K562 (cell line): ENCODE measurements at regions not wholly inside any gene's neighbourhood (a gene's known extent, or its start where the extent isn't known, plus 50 kb on each side); places are given as distances from the start of the nearest gene placed in this dataset.

Source experiments
- ATAC-seq: fragments of 200-7000 bp; cut with Tn5 transposase; 3 replicates; pipeline ENCODE4 v1.9.1; 2020; ENCODE audit warnings: moderate library complexity
- BruUV-seq: library from RNA; stranded (reverse); fragments of 400-500 nt; replicated peaks from 2 replicates; lab custom pipeline; 2021; lab: Mats Ljungman, UMichigan
- CTCF ChIA-PET: fragments of 300-600 bp; formaldehyde crosslinking; extraction: SDS; loops from one replicate; lab custom pipeline; 2021; ENCODE audit warnings: low intra/inter-chr PET ratio; lab: Yijun Ruan, JAX
- POLR2A ChIA-PET: fragments of 300-600, 350-650 bp; sonication (Branson Sonifier 250); formaldehyde crosslinking; extraction: SDS; loops from one replicate; lab custom pipeline; 2021; ENCODE audit warnings: antibody characterized with exemption, inconsistent platforms; lab: Yijun Ruan, JAX
- DNase-seq, 4 experiments: peaks; one replicate each; pipeline versions ENCODE4 v3.0.0 to v3.0.0-alpha.2; 2011 to 2018; ENCODE audit warnings: low spot score in 3 of 4, mixed read lengths in 3 of 4; ENCODE audit errors: extremely low read depth in 1 of 4
- FAIRE-seq: peaks from 2 replicates; lab custom pipeline; 2011; peaks lifted over from hg19 to GRCh38; lab: Jason Lieb, UNC
- H2AFZ ChIP-seq: 2 replicates; pipeline ENCODE4 v1.6.0; 2011; ENCODE audit warnings: low read depth, low read length, control low read depth, inconsistent platforms
- H3K27ac ChIP-seq: fragments of 200-600 bp; 3 replicates; pipeline ENCODE4 v1.8.0; 2011; ENCODE audit warnings: low read depth, mild to moderate bottlenecking, control low read depth, inconsistent platforms, low read length, moderate library complexity, mixed read lengths; ENCODE audit errors: extremely low read depth
- H3K27me3 ChIP-seq, 2 experiments: fragments of 300-600 bp in 1 of 2; 2 replicates in 1 of 2; 3 replicates in 1 of 2; pipeline versions ENCODE4 v1.6.0 to v1.8.0; 2011; ENCODE audit warnings: inconsistent platforms in 2 of 2, low read length in 2 of 2, mild to moderate bottlenecking in 1 of 2, mixed read lengths in 1 of 2, moderate library complexity in 1 of 2; ENCODE audit not compliant: control insufficient read depth in 2 of 2, insufficient read depth in 2 of 2
- H3K36me3 ChIP-seq: fragments of 300-600 bp; 3 replicates; pipeline ENCODE4 v1.8.0; 2011; ENCODE audit warnings: mild to moderate bottlenecking, low read length, inconsistent platforms; ENCODE audit not compliant: control insufficient read depth, insufficient read depth
- H3K4me1 ChIP-seq, 2 experiments: fragments of 200-600 bp in 1 of 2; replicated peaks in 1 of 2; 2 replicates in 1 of 2; 3 replicates in 1 of 2; pipeline versions ENCODE4 v1.5.1 to v1.8.0; 2011; ENCODE audit warnings: inconsistent platforms in 2 of 2, low read length in 2 of 2, mild to moderate bottlenecking in 1 of 2, mixed read lengths in 1 of 2, moderate library complexity in 1 of 2; ENCODE audit not compliant: control insufficient read depth in 2 of 2, insufficient read depth in 2 of 2
- H3K4me2 ChIP-seq: 2 replicates; pipeline ENCODE4 v1.6.1; 2011; ENCODE audit warnings: low read length, control low read depth, inconsistent platforms, mixed read lengths; ENCODE audit not compliant: insufficient read depth
- H3K4me3 ChIP-seq: fragments of 200-600 bp; sonication (generic), shearing (Covaris generic); 2 replicates; pipeline ENCODE4 v1.5.1; 2016; ENCODE audit warnings: control low read depth, inconsistent platforms
- H3K79me2 ChIP-seq: fragments of 200-600 bp; 3 replicates; pipeline ENCODE4 v1.8.0; 2011; ENCODE audit warnings: low read length, inconsistent platforms; ENCODE audit not compliant: control insufficient read depth, insufficient read depth
- H3K9ac ChIP-seq, 2 experiments: 2 replicates each; pipeline versions ENCODE4 v1.6.0 to v1.6.1; 2011; ENCODE audit warnings: low read depth in 2 of 2, low read length in 2 of 2, control low read depth in 1 of 2, inconsistent platforms in 1 of 2, mild to moderate bottlenecking in 1 of 2, mixed read lengths in 1 of 2; ENCODE audit not compliant: insufficient read depth in 1 of 2
- H3K9me1 ChIP-seq: one replicate; pipeline ENCODE4 v1.6.0; 2011; ENCODE audit warnings: inconsistent platforms, mild to moderate bottlenecking, low read length, moderate library complexity; ENCODE audit not compliant: control insufficient read depth, insufficient read depth
- H3K9me3 ChIP-seq: replicated peaks from 2 replicates; pipeline ENCODE4 v1.5.1; 2011; ENCODE audit warnings: low read depth, low read length, inconsistent platforms; ENCODE audit not compliant: control insufficient read depth, insufficient read depth
- H4K20me1 ChIP-seq: replicated peaks from 2 replicates; pipeline ENCODE4 v1.6.1; 2011; ENCODE audit warnings: low read length, inconsistent platforms, mixed read lengths; ENCODE audit not compliant: control insufficient read depth, insufficient read depth
- KLF1 ChIP-seq: fragments of 450-650 bp; IDR thresholded peaks from 2 replicates; pipeline ENCODE4 v1.6.1; 2016; ENCODE audit warnings: missing genetic modification characterization, missing compliant biosample characterization
- RERE ChIP-seq: sonication (generic); formaldehyde crosslinking; IDR thresholded peaks from 2 replicates; pipeline ENCODE4 v1.8.0; 2023; ENCODE audit warnings: missing genetic modification reagents, mild to moderate bottlenecking, borderline replicate concordance
- TAF1 ChIP-seq: IDR thresholded peaks from 2 replicates; pipeline ENCODE4 v1.6.1; 2011; ENCODE audit warnings: mild to moderate bottlenecking, low read length, moderate library complexity; ENCODE audit not compliant: insufficient read depth, control insufficient read depth, severe bottlenecking; ENCODE audit errors: extremely low read depth
- WGBS: fragments of 100-300 bp; shearing (Covaris generic); methylation state at CpG from one replicate; pipeline ENCODE4 v1.1.6; 2016; ENCODE audit warnings: low coverage, mixed read lengths; ENCODE audit not compliant: insufficient coverage; ENCODE audit errors: missing lambda C conversion rate; 5-methylcytosine and 5-hydroxymethylcytosine counted together
- in situ Hi-C: fragments of 300-500 bp; cut with MboI; formaldehyde crosslinking; loops from 4 replicates; pipeline ENCODE4 v1.15.0; 2018; ENCODE audit warnings: inconsistent platforms, mixed read lengths
- intact Hi-C: fragments of 100-400 bp; cut with micrococcal nuclease; formaldehyde crosslinking; loops from 2 replicates; pipeline ENCODE4 v1.14.2; 2022

- TF ChIP-seq RERE (no peak), TAF1 (no peak)
Measured at GRCh38 chr5:166767858-166768257, 1523.6 kb upstream of the WWC1 start (continued).

GRCh38 chr5:166768536-166768935 lies 1522.9 kb upstream of the WWC1 start:
- DNase-seq (no peak), ATAC-seq (no peak)
- in situ Hi-C loops: no loop called here

More at GRCh38 chr5:166768536-166768935, 1522.9 kb upstream of the WWC1 start:
- H4K20me1 ChIP-seq: no peaks in the 10 kb centered on the region
- H3K4me1 ChIP-seq: no peaks in the 10 kb centered on the region
- ChIA-PET POLR2A (no interaction called here), CTCF (no interaction called here)
- H3K9ac ChIP-seq: no peak overlapping the region
- BruUV-seq: no TSS peak
- H3K9me3 ChIP-seq: no peaks in the 10 kb centered on the region
- no peak for FAIRE-seq
- H2AFZ ChIP-seq: no peak overlapping the region
- H3K9me1 ChIP-seq: no peaks in the 10 kb centered on the region
- no peak overlapping the region for H3K4me3 ChIP-seq
- H3K27ac ChIP-seq: no peak overlapping the region
- TF ChIP-seq KLF1: no peak
- intact Hi-C loops: no loop called here
- no peaks in the 10 kb centered on the region for H3K36me3 ChIP-seq
- H3K27me3 ChIP-seq: no peaks in the 10 kb centered on the region
- H3K4me2 ChIP-seq: no peak overlapping the region
- H3K79me2 ChIP-seq: no peaks in the 10 kb centered on the region
- 0% methylated on average over 1 of the region's 2 CpGs for WGBS
